NCI-H526 treated with DMSO at 0.1 percent for 48 hours (cell line): ENCODE measurements at regions not wholly inside any gene's neighbourhood (a gene's known extent, or its start where the extent isn't known, plus 50 kb on each side); places are given as distances from the start of the nearest gene placed in this dataset.
"Not testable (repeated sequence)": the region's sequence is repeated elsewhere in the genome, so short reads cannot be mapped to it uniquely, and the experiment has no call there.

Experiments used
- DNase-seq: peaks from one replicate; lab custom pipeline; 2025; lab: John Stamatoyannopoulos, UW

DNA sequence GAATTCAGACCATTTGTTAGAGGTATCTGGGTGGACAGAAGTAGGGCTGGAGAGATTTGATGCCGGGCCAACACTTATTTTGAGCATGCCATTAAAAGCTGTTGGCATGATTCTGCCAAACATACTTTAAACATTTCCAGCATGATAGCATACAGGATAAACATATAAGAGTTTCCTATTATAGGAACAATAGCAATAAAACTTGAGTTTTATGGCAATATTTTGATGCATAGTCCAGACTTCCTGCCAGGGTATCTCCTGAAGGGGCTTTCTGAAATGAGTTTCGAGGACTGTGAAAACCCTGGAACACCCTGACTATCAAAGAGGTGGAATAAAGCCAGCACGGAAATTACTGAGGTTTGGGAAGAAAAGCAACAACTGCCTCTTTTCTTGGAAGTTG, 1398.0 kb upstream of the NXPH2 start:
- no peak for DNase-seq

DNA sequence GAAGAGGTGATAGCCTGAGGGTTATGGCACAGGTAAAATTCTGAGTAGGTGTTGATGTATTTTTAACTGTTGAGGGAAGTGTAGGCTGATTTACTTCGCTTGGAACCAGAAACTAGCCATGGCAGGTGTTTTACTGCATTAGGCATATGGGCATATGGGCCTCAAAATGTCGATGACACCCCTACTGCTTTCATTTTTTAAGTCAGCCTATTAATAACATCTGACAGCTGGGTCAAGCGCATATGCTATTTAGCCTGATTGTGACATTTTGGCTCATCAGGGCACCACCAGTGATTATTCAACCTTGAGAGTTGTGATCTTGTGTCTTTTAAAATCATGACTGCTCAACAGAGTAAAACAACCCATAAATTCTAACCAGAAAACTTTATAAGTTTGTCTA, 1396.9 kb upstream of the NXPH2 start:
- DNase-seq: no peak

DNA sequence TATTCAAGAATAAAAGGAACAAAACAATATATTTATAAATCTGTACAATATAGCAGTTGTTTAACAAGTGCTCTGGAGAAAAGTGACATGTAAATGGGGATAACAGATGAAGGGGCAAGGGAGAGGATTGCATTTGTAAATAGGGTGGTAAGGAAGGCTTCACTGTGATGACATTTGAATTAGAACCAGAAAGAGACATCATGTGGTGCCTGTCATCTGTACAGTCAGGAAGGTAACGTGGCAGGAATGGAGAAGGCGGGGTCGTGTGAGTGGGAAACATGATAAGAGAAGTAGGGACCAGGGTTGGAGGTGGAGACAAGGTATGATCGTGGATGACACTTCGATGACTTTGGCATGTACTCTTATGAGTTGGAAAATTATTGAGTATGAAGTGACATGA, 1393.6 kb upstream of the NXPH2 start:
- DNase-seq: no peak

DNA sequence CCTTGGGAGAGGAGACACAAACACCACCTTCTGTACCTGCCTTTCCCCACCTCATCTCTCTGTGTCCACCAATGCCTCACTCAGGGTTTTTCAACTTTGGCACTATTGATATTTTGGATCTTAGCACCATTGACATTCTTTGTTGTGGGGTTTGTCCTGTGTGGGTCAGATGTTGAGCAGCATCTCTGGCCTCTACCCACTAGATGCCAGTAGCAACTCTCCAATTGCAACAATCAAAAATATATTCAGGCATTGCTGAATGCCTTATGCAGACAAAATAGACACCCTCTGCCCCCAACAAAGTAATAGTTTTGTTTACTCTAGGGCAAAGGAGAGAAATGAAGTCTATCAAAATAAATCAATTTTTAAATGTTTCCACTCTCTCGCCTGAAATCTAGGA, 1384.3 kb upstream of the NXPH2 start:
- no peak for DNase-seq

DNA sequence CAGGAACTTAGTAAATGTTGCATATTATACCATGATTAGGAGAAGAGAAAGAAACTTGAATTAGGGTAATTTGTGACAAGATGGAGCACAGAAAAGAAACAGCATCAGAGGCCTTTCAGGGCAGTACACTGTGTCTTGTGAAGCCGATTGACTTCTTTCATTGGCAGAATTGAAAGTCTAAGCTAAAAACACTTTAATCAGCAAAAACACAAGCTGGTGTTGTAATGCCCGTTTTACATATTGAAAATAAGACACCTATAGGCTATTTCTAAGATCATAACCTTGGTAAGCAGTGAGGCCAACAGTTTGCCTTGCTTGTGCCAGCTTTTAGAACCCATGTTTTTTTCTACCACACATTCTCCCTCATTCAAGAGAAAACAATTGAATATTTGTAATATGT, 1378.1 kb upstream of the NXPH2 start:
- DNase-seq: no peak

DNA sequence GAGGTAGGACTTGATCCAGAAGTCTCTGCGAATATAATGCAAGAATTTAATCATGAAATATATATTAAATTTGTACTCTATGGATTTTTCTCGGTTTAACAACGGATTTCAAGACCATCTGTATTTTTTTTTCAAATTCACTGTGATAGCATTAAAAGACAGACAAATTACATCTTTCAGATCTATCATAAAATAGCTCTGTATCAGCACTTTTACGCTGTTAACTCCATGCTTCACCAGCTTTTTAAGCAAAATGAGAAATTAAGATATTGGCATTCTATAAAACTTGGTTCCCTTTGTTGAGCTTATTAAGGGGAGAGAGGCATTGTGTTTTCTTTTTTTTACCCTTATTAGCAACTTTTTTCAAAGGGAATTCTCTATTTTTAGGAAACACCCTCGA, 1377.6 kb upstream of the NXPH2 start:
- DNase-seq: no peak

DNA sequence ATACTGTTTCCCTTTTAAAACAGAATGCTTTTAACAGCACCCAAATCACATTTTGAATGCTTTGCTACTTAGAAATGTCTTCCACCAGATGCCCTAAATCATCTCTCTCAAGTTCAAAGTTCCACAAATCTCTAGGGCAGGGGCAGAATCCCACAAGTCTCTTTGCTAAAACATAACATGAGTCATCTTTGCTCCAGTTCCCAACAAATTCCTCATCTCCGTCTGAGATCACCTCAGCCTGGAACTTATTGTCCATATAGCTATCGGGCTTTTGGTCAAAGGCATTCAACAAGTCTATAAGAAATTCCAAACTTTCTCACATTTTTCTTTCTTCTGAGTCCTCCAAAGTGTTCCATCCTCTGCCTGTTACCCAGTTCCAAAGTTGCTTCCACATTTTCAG, 1374.5 kb upstream of the NXPH2 start:
- DNase-seq: no peak

DNA sequence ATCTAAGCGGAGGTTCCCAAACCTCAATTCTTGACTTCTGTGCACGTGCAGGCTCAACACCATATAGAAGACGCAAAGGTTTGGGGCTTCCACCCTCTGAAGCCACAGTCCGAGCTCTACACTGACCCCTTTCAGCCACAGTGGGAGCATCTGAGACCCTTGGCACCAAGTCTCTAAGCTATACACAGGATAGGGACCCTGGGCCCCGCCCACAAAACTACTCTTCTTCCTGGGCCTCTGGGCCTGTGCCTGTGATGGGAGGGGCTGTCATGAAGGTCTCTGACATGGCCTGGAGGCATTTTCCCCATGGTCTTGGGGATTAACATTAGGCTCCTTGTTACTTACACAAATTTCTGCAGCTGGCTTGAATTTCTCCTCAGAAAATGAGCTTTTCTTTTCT, 1374.1 kb upstream of the NXPH2 start:
- DNase-seq: no peak

DNA sequence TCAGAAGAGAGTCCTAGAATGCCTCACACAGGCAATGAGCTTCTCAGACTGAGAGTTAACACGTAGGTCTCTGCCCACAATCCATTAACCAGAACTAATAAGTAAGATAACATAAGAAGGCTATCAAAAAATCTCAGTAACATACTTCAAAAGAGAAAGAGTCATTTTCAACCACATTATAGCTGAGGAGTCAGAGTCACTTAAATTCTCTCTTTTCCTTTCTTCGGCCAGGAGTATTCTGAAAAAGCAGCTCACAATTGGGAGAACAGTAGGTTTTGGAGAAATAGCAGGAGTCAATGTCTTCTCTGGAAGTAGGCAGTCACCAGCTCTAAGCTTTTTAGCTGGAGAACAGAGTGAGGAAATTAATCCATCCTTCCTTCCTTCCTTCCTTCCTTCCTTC, 1364.4 kb upstream of the NXPH2 start:
- no peak for DNase-seq

DNA sequence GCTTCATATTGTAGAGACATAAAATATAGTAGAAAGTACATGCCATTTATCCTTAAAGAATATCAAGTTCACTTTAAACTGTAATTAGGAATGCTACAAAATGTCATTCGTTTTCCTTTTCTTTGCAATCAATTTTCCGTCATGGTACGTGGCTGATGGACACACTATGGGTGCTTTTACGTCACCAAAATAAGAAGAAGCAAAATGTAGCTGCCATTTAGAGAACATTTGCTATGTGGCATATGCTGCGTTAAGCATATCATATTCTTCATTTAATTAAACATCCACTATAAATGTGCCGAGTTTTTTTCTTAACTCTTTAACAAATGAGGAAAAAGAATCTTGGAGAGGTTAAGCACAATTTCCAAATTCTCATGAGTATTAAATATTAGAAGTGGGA, 1358.5 kb upstream of the NXPH2 start:
- DNase-seq: no peak

DNA sequence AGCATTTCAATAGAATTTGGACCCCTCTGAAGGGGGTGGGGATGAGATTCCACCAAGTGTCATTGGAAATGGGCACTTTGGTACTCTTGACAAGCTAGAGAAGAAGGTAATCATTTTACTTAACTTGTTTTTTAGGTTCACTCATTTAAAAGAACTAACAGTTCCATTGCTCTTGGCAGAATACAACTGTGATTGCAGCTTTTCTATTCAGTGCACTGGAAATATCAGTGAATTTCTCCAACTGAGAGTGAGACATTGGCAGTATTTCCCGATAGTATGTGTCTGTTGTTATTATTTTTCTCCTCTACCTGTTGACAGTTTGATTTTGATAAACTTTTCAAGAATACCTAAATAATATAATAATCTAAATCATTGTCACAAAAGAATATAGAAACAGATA, 1356.7 kb upstream of the NXPH2 start:
- no peak for DNase-seq

DNA sequence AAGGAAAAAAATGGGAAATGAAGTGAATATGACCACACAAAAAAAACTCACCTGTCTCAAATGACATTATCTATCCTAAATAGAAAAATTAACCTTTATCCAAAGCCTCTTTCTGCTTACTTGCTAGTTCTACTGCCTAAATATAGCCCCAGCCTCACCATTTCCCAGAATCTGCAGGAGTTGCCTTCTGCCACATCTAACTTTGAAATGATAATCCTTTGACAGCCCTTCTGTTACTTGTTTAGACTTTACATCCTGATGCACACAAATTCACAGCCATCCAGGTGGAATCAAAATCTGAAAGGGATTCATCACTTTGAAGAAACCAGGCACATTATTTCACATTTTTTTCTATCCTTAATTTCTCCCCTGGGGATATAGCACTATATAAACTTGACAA, 1356.2 kb upstream of the NXPH2 start:
- no peak for DNase-seq

DNA sequence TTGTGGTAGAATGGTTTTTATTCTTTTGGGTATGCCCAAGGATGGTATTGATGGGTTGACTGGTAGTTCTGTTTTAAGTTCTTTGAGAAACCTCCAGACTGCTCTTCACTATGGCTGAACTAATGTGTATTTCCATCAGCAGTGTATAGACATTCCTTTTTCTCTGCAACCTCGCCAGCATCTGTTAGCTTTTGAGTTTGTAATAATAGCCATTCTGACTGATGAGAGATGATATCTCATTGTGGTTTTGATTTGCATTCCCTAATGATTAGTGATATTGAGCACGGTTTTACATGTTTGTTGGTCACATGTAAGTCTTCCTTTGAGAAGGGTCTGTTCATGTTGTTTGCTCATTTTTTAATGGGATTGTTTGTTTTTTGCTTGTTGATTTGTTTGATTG, 1348.7 kb upstream of the NXPH2 start:
- peak; percentile 60 for DNase-seq

DNA sequence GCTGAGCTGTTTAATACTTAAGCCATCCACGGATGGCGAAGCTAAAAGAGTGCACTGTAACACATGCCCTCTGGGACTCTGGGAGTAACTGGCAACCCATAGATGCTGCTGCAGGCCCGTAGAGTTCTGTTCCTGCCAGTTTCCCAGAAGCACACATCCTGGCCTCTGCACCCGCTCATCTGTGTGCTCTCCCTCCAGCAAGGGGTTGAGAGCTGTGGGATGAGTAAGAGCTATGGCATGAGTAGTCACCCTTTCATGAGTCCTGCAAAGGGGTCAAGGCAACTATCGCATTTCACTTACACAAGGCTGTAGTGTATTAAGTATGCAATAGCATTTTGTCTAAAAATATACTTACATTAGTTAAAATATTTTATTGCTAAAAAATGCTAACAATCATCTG, 1341.8 kb upstream of the NXPH2 start:
- DNase-seq: no peak

DNA sequence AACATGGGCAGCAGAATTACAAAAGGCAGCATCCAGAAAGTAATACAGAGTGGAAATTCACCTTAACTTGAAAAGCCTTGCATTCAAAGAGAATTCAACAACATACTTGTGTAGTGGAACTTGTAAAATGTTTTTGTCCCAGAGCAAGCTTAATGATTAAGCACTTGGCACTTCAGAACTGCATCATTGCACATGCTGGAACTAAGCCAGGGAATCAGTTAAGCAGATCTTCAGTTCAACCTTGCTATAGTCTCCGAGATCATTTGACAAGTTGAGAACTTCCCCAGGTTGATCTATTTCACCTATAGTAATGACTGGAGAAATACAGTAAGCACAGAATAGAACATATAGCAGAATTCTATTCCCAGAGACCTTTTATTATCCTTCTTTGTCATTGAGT, 1337.2 kb upstream of the NXPH2 start:
- DNase-seq: no peak

DNA sequence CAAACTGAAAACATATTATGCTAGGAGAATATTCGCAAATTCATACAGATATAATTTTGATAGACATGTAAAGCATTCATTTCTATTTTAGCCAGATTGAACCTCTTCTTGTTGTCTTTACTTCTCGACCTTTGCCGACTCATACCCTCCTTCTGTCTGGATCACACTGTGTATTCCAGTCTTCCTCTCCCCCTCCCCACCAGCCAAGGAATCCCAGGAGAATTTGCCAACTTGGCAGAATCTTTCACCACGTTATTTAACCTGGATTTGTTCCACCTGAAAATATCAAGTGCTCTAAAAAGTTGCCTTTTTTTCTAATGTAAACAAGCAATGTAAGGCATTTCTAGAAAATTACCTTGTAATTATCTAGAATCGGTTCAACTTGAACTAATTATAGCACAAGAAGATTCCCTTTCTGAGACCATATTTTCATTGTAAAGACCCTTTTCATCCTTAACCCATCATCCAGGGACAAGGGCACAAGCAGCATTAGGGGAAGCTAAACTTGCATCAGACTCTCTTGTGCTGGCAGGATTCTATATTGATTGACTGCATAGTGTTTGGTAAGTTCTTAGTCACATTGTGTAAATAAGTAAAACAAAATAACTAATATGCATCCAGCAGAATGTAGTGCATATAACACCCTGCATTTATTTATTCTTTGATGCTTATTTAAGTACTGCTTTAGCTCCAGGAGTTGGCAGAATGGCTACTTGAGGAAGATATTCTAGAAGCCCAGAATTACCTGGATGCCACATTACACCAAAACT, 1328.7 kb upstream of the NXPH2 start:
- DNase-seq: no peak

DNA sequence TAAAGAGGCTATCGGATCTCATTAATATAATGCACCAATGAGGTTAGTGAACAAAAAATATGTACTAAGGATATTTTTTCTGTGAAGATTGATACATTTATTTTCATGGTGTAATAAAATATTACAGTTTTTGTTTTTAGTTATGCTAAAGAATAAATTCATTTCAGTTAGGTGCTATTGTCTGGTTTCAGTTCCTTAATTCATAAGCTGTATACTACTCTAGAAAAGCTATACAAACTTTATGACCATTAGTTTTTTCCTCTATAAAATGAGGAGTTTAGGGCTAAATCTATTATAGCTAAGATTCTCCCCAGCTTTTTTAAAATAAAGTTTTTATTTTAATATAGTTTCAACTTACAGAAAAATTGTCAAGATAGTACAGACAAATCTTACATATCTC, 1311.7 kb upstream of the NXPH2 start:
- no peak for DNase-seq

DNA sequence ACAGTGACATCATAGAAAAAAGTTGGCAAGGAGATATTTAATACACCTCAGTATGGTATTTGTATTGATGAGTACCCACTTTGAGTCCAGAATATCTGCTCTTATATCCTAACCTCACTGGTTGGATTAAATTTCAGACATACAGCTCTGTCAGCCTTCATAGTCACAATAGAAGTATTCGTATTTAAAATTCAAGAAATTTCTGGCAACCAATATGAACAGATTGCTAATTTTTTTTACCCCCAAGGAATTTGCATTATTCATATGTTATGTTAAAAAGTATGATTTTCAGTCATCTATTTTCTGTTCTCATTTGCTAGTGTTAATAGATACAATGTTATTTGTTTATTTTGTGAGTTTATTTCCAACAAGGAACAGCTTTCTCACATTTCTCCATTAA, 1306.8 kb upstream of the NXPH2 start:
- DNase-seq: no peak

DNA sequence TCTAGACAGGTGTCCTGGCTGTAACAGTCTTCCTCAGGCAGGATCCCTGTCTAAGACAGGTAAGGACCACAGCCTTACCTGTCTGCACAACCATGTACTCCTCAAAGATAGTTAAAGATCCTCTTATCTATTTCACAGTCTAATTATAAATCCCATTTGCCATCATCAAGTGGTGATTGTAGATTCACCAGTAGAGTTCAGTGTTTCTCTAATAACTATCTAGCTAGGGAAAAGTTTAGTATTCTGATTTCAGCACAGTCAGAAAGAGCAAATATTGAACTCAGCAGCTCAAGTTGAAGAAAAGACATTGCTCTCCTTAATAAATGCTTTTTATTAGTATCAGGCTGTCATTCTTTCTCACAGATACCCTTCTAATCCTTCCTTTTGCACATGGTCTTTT, 1305.5 kb upstream of the NXPH2 start:
- DNase-seq: peak; percentile 4

DNA sequence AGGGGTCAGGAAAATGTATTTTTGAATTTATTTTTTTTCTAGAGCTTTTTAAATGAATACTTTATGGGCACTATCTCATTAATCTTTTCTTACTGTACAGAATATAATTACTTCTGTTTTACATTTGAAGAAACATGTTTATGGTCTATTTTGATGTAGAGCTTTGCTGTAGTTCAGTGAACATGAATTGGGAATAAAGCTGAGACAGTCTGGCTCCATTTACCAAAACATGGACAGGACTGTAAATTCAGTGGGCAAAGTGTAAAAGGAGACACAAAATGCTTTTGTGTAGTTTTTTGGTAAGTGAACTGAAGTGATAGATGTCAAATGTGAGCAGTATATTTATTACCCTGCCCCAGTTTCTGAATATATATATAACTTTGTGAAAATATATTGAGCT, 1298.8 kb upstream of the NXPH2 start:
- DNase-seq: no peak

DNA sequence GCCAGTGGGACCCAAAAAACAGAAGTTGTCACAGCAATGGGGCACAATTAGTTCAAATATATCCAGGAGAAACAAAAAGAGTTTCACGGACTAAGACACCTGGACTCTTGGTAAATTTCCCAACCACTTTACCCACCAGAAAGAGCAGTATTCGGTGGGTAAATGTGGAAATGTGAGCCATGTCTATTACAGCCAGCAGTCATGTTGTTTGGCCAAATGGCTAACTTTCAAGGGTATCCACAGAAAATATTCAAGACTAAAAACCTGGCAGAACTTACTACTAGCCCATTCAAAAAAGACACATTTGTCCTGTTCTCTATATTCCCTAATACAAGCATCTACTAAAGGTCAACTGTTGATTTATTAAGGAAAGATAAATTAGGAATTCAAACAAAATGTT, 1296.0 kb upstream of the NXPH2 start:
- DNase-seq: no peak

DNA sequence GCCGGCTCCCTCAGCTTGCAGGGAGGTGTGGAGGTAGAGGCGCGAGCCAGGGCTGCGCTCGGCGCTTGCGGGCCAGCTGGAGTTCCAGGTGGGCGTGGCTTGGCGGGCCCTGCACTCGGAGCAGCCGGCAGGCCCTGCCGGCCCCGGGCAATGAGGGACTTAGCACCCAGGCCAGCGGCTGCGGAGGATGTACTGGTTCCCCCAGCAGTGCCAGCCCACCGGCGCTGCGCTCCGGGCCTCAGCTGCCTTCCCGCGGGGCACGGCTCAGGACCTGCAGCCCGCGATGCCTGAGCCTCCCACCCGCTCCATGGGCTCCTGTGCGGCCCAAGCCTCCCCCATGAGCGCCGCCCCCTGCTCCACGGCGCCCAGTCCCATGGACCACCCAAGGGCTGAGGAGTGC, 1293.6 kb upstream of the NXPH2 start:
- not testable (repeated sequence) for DNase-seq

DNA sequence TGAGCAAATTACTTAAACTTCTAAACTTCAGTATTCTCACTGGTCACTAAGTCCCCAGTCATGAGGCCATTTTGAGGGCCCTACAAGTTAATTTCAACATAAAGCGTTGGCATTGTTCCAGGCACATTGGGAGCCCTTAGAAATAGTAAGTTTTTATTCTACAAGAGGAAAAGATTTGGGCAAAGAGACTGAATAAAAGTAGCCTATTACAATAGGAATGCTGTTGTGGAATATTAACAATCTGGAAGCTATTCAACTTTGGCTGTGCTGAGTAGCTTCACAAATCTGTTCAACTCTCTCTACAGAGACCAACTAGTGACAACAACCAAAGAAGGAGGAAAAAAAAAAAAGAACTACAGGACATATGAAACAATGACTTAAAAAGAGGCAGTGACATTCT, 1287.5 kb upstream of the NXPH2 start:
- no peak for DNase-seq

DNA sequence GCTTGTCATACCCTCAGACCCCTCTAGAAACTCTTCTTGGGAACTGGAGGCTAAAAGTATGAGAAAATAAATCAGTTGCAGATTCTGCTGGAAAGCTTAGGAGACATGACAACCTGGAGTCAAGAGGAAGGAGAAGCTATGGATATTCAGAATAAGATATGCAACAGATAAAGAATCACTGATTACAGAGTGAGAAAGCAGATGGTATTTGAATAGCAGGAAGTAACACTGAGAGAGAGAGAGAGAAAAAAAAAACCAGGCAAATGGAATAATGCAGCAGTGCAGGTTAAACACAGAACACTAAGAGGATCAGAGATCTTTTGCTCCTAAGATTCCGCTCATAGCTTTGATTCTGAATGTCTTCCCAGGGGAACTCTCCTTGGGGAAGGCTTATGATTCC, 1284.1 kb upstream of the NXPH2 start:
- DNase-seq: no peak

DNA sequence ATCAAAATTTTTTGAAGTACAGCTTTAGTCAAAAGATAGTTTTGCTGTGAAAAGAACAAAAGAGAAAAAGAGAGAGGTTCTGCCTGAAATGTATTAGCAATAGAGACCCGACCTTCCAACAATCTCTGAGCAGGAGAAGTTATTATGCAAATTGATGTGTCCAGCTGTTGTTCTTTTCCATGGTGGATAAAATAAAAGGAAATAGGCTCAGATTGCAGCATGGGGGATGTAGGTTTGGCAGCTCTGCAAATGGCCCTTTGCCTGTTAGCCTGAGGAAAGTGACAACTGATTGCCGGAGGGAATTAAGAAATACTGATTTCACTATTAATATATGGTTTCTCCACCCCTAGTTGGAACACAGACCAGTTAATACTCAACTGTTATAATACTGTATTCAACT, 1283.2 kb upstream of the NXPH2 start:
- no peak for DNase-seq
